Spinal cord (tissue), 9 donors: ENCODE measurements at regions not wholly inside any gene's neighbourhood (a gene's known extent, or its start where the extent isn't known, plus 50 kb on each side); places are given as distances from the start of the nearest gene placed in this dataset.

Source experiments
- DNase-seq, 6 donors: peaks; one replicate each; pipeline versions ENCODE4 v3.0.0 to v3.0.0-alpha.2; 2013 to 2015; ENCODE audit warnings: low spot score in 6 of 6, low read depth in 4 of 6
- H3K27ac ChIP-seq: one replicate; pipeline ENCODE4 v1.5.1; 2013; ENCODE audit warnings: low read depth, low read length, control low read depth
- H3K27me3 ChIP-seq: one replicate; pipeline ENCODE4 v1.6.1; 2013; ENCODE audit warnings: low read length; ENCODE audit not compliant: control insufficient read depth, insufficient read depth
- H3K36me3 ChIP-seq: one replicate; pipeline ENCODE4 v1.6.1; 2013; ENCODE audit warnings: low read length; ENCODE audit not compliant: control insufficient read depth, insufficient read depth
- H3K4me1 ChIP-seq: one replicate; pipeline ENCODE4 v1.6.1; 2013; ENCODE audit warnings: low read length; ENCODE audit not compliant: control insufficient read depth, insufficient read depth
- H3K4me3 ChIP-seq: one replicate; pipeline ENCODE4 v1.5.1; 2013; ENCODE audit warnings: low read depth, low read length, control low read depth
- H3K9me3 ChIP-seq: one replicate; pipeline ENCODE4 v1.6.1; 2013; ENCODE audit warnings: low read length; ENCODE audit not compliant: control insufficient read depth, insufficient read depth
- WGBS: methylation state at CpG from one replicate; pipeline ENCODE4 v1.1.5; 2013; ENCODE audit warnings: missing lambda C conversion rate; ENCODE audit not compliant: insufficient coverage; 5-methylcytosine and 5-hydroxymethylcytosine counted together
- donor health status: healthy.

DNA sequence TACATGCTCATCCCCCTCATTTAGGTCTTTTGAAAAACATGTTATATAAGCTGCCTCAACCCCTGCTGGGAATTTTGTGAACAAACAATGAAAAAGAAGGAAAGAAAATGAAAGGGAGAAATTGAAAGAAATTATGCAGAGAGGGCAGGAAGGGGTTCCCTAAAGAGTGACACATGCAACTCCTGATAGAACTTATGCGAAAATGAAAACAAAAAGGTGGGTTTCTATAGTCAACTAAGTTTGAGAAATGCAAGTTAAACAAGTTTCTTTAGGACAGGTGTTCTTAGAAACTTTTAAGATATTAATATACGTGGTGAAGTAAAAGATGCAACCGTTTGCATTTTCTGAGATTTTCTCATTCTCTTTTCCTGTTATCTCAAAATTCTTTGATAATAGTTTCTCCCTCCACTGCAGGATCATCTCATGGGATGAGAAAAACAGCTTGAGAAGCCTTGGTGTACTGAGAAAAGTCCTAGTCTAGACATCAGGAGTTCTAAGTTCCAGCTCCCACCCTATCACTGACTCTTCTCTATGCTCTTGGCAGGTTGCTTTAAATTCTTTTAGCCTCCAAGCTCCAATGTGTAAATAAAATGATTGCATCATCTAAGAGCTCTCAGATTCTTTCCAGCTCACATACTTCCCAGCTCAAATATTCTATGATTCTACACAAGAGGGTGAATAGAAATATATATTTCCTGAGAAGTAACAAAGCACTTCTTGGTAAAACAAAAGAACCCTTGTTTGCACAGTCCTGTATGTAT is 109.2 kb downstream of the FAM76B start:
- H3K36me3 ChIP-seq, result no peaks in the 10 kb centered on the region
- no peaks in the 10 kb centered on the region for H3K27me3 ChIP-seq
- no peak overlapping the region for H3K4me3 ChIP-seq
- H3K9me3 ChIP-seq, result no peaks in the 10 kb centered on the region
- DNase-seq, result peak in 1 of 6 donors; percentile 33
- H3K4me1 ChIP-seq, result no peaks in the 10 kb centered on the region
- H3K27ac ChIP-seq, result peak overlapping the region; percentile 37
- no CpG with 5 or more reads among the region's 3 CpGs for WGBS

DNA sequence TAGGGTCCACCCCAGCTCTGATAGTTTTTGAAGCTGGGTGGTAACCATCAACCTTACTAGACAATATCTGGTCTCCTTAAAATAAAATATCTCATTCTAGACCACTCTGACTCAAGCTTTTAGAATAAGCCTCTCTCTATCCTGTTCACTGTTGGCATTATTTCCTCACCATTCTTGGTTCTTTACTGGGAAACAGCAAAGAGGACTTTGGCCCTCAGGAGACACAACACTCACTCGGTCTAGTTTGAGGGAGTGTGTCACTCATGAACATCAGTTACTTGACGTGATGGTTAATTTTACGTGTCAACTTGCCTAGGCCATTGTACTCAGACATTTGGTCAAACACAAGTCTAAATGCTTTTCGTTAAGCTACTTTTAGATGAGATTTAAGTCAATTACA is 110.6 kb downstream of the FAM76B start:
- Histone ChIP-seq H3K27me3 (no peaks in the 10 kb centered on the region), H3K4me3 (no peak overlapping the region), H3K36me3 (no peaks in the 10 kb centered on the region), H3K4me1 (no peaks in the 10 kb centered on the region), H3K9me3 (no peaks in the 10 kb centered on the region), H3K27ac (no peak overlapping the region)
- no peak for DNase-seq
- WGBS, result no CpG with 5 or more reads among the region's 4 CpGs

GRCh38 chr11:95676308-95676707 is 113.3 kb downstream of the FAM76B start:
- Histone ChIP-seq H3K4me1 (no peaks in the 10 kb centered on the region), H3K9me3 (no peaks in the 10 kb centered on the region), H3K4me3 (no peak overlapping the region), H3K27me3 (no peaks in the 10 kb centered on the region), H3K36me3 (no peaks in the 10 kb centered on the region), H3K27ac (no peak overlapping the region)
- WGBS, result 86% methylated on average over 1 of the region's 4 CpGs
- no peak for DNase-seq

DNA sequence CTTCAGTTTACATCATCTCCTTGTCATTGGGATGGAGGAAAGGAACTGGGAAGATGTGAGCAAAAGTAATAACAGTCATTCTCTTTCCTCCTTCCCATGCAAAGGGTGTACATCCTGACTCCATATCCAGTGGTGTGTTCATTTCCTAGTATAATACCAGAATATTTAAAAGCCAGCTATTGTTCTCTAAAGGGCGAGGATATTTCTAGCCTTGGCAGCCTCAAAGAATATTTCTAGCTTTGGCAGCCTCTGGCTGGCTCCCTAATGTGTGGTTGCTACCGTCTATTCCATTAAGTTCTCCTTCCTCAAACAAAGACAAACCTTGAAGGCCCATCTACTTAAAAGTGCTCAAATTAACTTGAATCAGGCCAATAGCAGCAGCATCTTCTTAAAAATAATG is 114.0 kb downstream of the FAM76B start:
- no peaks in the 10 kb centered on the region for H3K27me3 ChIP-seq
- H3K4me1 ChIP-seq, result no peaks in the 10 kb centered on the region
- WGBS, result no CpG with 5 or more reads among the region's 2 CpGs
- no peaks in the 10 kb centered on the region for H3K36me3 ChIP-seq
- no peak overlapping the region for H3K27ac ChIP-seq
- H3K9me3 ChIP-seq, result no peaks in the 10 kb centered on the region
- DNase-seq, result no peak
- no peak overlapping the region for H3K4me3 ChIP-seq

- WGBS, result 90% methylated on average over 2 of the region's 4 CpGs
- Histone ChIP-seq H3K36me3 (no peaks in the 10 kb centered on the region), H3K4me3 (no peak overlapping the region), H3K27ac (no peak overlapping the region), H3K27me3 (no peaks in the 10 kb centered on the region), H3K4me1 (no peaks in the 10 kb centered on the region), H3K9me3 (no peaks in the 10 kb centered on the region)
- DNase-seq, result no peak
Observed at GRCh38 chr11:95674657-95675358, 114.8 kb downstream of the FAM76B start.

DNA sequence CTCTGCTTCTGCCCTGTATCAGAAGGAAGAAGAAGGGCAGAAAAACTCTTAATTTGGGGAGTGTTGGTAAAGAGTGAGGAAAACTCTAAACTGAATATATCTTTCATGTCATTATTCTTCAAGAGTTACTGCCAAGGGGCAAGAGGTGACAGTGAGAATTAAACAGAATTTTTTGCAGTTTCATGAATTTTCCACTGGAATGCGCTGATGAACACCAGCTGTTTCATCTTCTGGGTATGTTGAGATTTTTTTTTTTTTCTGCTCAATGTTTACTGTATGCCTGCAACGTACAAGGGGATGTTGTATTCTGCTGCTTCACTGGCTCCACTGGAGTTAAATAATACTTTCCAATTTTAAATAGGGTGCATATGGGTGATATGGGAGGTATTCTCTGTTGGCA is 117.8 kb downstream of the FAM76B start:
- H3K27me3 ChIP-seq, result no peaks in the 10 kb centered on the region
- no peak overlapping the region for H3K4me3 ChIP-seq
- no peaks in the 10 kb centered on the region for H3K4me1 ChIP-seq
- no peak overlapping the region for H3K27ac ChIP-seq
- H3K36me3 ChIP-seq, result no peaks in the 10 kb centered on the region
- DNase-seq, result no peak
- H3K9me3 ChIP-seq, result no peaks in the 10 kb centered on the region
- 0% methylated on average over 1 of the region's 2 CpGs for WGBS

GRCh38 chr11:95668131-95668530 is 121.5 kb downstream of the FAM76B start:
- DNase-seq, result peak in 1 of 6 donors; percentile 41
- no peaks in the 10 kb centered on the region for H3K27me3 ChIP-seq
- WGBS, result no CpG with 5 or more reads among the region's 3 CpGs
- no peak overlapping the region for H3K27ac ChIP-seq
- no peak overlapping the region for H3K4me3 ChIP-seq
- no peaks in the 10 kb centered on the region for H3K4me1 ChIP-seq
- H3K9me3 ChIP-seq, result no peaks in the 10 kb centered on the region
- no peaks in the 10 kb centered on the region for H3K36me3 ChIP-seq

GRCh38 chr11:95661162-95661561 is 128.4 kb downstream of the FAM76B start:
- H3K4me1 ChIP-seq, result no peaks in the 10 kb centered on the region
- no peaks in the 10 kb centered on the region for H3K9me3 ChIP-seq
- WGBS, result no CpG with 5 or more reads among the region's 2 CpGs
- no peak overlapping the region for H3K27ac ChIP-seq
- no peak for DNase-seq
- H3K27me3 ChIP-seq, result no peaks in the 10 kb centered on the region
- H3K4me3 ChIP-seq, result no peak overlapping the region
- no peaks in the 10 kb centered on the region for H3K36me3 ChIP-seq

GRCh38 chr11:95660038-95660437 is 129.5 kb downstream of the FAM76B start:
- Histone ChIP-seq H3K36me3 (no peaks in the 10 kb centered on the region), H3K4me3 (no peak overlapping the region), H3K27me3 (no peaks in the 10 kb centered on the region), H3K4me1 (no peaks in the 10 kb centered on the region), H3K27ac (no peak overlapping the region), H3K9me3 (no peaks in the 10 kb centered on the region)
- no peak for DNase-seq

DNA sequence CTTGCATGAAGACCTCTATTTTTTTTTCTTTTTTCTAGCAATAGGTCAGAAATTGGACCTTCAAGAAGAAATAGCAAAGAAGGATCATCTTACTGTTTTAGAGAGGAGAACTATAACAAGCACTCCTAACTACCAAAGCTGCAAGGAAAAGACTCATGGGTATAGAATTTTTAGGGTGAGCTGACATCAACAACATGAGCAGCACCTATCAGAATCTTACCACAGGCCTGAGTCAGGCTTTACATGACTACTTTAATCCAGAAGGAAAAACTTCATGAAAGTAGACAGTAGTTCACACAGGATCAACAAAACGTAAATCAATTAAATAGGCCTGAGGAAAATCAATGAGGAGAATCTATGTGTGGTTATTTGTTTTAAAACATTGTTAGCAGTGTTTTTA is 130.5 kb downstream of the FAM76B start:
- DNase-seq, result no peak
- Histone ChIP-seq H3K36me3 (no peaks in the 10 kb centered on the region), H3K4me1 (no peaks in the 10 kb centered on the region), H3K4me3 (no peak overlapping the region), H3K27ac (no peak overlapping the region), H3K27me3 (no peaks in the 10 kb centered on the region), H3K9me3 (no peaks in the 10 kb centered on the region)
- WGBS, result no CpG with 5 or more reads among the region's 1 CpG
